ENCODE measurements at regions not wholly inside any gene's neighbourhood (a gene's known extent, or its start where the extent isn't known, plus 50 kb on each side); places are given as distances from the start of the nearest gene placed in this dataset.

DNA sequence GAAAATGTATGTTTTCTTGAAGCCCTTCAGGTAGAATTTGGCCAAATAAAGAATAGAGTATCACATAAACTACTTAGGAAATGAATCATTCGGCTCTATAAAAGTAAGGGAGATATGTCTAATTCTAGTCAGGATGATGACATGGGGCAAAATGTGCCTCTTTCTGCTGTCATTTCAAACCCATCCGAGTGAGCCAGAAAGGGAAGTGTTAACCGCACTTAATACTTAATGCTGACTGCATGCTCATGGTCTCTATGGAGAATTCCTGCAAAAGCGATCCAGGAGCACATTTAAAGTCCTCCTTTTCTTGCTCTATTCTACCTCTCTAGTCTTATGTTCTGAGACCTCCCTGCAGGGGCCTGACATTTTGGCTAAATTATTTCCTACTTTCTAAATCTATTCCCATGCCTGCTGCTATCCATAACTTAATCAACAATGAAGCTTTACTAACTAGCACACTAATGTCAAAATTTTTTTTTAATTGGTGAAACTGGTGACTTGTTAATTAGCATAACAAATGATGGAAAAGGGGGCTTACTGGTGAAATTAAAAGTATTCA is 127.4 kb downstream of the CDC42EP3 start:
- DNase-seq (ENCODE audit: low spot score) (no peak), ATAC-seq (no peak)
- Mint-ChIP-seq H3K4me3 (no peak overlapping the region), H3K36me3 (no peaks in the 10 kb centered on the region; the same call in 1 of the 2 replicates), H3K27me3 (ENCODE audit: low read depth) (no peaks in the 10 kb centered on the region; the same call in 1 of the 2 replicates), H3K4me1 (peaks cover 11% of the 10 kb centered on the region), H3K27ac (no peak overlapping the region), H3K9me3 (peaks cover 11% of the 10 kb centered on the region)
- CTCF ChIA-PET: interaction anchor here (0.9 kb wide), 1 partner anchor 36 kb away, joined by 3 read pairs; no protein-coding TSS in a partner anchor
- POLR2A ChIA-PET: no interaction called here
- no peak for TF ChIP-seq ZNF671 (CRISPR knock-in tag; IDR thresholded peaks at IDR 0.05)
- no peak for TF ChIP-seq IRF2 (CRISPR knock-in tag; IDR thresholded peaks at IDR 0.05; ENCODE audit: borderline replicate concordance, low read depth)

DNA sequence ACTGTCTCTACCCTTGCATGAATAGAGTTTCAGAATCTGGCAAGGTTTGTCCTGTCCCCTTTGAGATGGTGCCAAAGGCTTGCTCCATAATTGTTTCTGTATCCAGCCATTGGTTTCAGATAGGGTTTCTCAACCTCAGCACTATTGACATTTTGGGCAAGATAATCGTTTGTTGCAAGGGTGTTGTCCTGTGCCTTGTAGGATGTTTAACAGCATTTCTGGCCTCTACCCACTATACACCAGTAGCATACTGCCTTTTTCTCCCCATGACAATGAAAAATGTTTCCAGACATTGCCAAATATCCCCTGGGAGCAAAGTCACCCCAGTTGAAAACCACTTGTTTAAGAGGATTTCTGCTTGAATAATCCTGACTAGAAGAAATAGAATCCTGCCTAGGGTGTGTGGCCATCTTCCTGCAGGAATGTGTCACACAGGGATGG is 126.8 kb downstream of the CDC42EP3 start:
- H3K4me1 Mint-ChIP-seq: peaks cover 11% of the 10 kb centered on the region
- no peak overlapping the region for H3K4me3 Mint-ChIP-seq
- TF ChIP-seq, protein P1, sequence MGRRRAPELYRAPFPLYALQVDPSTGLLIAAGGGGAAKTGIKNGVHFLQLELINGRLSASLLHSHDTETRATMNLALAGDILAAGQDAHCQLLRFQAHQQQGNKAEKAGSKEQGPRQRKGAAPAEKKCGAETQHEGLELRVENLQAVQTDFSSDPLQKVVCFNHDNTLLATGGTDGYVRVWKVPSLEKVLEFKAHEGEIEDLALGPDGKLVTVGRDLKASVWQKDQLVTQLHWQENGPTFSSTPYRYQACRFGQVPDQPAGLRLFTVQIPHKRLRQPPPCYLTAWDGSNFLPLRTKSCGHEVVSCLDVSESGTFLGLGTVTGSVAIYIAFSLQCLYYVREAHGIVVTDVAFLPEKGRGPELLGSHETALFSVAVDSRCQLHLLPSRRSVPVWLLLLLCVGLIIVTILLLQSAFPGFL (CRISPR knock-in tag; IDR thresholded peaks at IDR 0.05; ENCODE audit: borderline replicate concordance): no peak
- TF ChIP-seq MXD4 (CRISPR knock-in tag; IDR thresholded peaks at IDR 0.05; ENCODE audit: borderline replicate concordance) (no peak), OVOL2 (CRISPR knock-in tag; IDR thresholded peaks at IDR 0.05; ENCODE audit: borderline replicate concordance) (no peak), GRHL2 (CRISPR knock-in tag; IDR thresholded peaks at IDR 0.05; ENCODE audit: insufficient replicate concordance, severe bottlenecking) (no peak), TEAD1 (CRISPR knock-in tag; IDR thresholded peaks at IDR 0.05) (no peak), ETV6 (CRISPR knock-in tag; IDR thresholded peaks at IDR 0.05) (no peak), ZNF121 (CRISPR knock-in tag; IDR thresholded peaks at IDR 0.05) (no peak), JAZF1 (CRISPR knock-in tag; IDR thresholded peaks at IDR 0.05) (no peak), FOXP1 (CRISPR knock-in tag; IDR thresholded peaks at IDR 0.05; ENCODE audit: borderline replicate concordance) (no peak), ZNF219 (CRISPR knock-in tag; IDR thresholded peaks at IDR 0.05; ENCODE audit: borderline replicate concordance) (no peak), NR2C2 (CRISPR knock-in tag; IDR thresholded peaks at IDR 0.05) (no peak)
- TF ChIP-seq, protein P2, sequence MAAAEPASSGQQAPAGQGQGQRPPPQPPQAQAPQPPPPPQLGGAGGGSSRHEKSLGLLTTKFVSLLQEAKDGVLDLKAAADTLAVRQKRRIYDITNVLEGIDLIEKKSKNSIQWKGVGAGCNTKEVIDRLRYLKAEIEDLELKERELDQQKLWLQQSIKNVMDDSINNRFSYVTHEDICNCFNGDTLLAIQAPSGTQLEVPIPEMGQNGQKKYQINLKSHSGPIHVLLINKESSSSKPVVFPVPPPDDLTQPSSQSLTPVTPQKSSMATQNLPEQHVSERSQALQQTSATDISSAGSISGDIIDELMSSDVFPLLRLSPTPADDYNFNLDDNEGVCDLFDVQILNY (CRISPR knock-in tag; IDR thresholded peaks at IDR 0.05): no peak
- TF ChIP-seq, protein P3, sequence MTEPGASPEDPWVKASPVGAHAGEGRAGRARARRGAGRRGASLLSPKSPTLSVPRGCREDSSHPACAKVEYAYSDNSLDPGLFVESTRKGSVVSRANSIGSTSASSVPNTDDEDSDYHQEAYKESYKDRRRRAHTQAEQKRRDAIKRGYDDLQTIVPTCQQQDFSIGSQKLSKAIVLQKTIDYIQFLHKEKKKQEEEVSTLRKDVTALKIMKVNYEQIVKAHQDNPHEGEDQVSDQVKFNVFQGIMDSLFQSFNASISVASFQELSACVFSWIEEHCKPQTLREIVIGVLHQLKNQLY (CRISPR knock-in tag; IDR thresholded peaks at IDR 0.05): no peak
- TF ChIP-seq, protein P4, sequence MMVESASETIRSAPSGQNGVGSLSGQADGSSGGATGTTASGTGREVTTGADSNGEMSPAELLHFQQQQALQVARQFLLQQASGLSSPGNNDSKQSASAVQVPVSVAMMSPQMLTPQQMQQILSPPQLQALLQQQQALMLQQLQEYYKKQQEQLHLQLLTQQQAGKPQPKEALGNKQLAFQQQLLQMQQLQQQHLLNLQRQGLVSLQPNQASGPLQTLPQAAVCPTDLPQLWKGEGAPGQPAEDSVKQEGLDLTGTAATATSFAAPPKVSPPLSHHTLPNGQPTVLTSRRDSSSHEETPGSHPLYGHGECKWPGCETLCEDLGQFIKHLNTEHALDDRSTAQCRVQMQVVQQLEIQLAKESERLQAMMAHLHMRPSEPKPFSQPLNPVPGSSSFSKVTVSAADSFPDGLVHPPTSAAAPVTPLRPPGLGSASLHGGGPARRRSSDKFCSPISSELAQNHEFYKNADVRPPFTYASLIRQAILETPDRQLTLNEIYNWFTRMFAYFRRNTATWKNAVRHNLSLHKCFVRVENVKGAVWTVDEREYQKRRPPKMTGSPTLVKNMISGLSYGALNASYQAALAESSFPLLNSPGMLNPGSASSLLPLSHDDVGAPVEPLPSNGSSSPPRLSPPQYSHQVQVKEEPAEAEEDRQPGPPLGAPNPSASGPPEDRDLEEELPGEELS (CRISPR knock-in tag; IDR thresholded peaks at IDR 0.05): no peak
- TF ChIP-seq, protein P5, sequence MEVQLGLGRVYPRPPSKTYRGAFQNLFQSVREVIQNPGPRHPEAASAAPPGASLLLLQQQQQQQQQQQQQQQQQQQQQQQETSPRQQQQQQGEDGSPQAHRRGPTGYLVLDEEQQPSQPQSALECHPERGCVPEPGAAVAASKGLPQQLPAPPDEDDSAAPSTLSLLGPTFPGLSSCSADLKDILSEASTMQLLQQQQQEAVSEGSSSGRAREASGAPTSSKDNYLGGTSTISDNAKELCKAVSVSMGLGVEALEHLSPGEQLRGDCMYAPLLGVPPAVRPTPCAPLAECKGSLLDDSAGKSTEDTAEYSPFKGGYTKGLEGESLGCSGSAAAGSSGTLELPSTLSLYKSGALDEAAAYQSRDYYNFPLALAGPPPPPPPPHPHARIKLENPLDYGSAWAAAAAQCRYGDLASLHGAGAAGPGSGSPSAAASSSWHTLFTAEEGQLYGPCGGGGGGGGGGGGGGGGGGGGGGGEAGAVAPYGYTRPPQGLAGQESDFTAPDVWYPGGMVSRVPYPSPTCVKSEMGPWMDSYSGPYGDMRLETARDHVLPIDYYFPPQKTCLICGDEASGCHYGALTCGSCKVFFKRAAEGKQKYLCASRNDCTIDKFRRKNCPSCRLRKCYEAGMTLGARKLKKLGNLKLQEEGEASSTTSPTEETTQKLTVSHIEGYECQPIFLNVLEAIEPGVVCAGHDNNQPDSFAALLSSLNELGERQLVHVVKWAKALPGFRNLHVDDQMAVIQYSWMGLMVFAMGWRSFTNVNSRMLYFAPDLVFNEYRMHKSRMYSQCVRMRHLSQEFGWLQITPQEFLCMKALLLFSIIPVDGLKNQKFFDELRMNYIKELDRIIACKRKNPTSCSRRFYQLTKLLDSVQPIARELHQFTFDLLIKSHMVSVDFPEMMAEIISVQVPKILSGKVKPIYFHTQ (CRISPR knock-in tag; IDR thresholded peaks at IDR 0.05): no peak
- TF ChIP-seq, protein P6, sequence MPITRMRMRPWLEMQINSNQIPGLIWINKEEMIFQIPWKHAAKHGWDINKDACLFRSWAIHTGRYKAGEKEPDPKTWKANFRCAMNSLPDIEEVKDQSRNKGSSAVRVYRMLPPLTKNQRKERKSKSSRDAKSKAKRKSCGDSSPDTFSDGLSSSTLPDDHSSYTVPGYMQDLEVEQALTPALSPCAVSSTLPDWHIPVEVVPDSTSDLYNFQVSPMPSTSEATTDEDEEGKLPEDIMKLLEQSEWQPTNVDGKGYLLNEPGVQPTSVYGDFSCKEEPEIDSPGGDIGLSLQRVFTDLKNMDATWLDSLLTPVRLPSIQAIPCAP (CRISPR knock-in tag; IDR thresholded peaks at IDR 0.05): no peak
- TF ChIP-seq, protein P7, sequence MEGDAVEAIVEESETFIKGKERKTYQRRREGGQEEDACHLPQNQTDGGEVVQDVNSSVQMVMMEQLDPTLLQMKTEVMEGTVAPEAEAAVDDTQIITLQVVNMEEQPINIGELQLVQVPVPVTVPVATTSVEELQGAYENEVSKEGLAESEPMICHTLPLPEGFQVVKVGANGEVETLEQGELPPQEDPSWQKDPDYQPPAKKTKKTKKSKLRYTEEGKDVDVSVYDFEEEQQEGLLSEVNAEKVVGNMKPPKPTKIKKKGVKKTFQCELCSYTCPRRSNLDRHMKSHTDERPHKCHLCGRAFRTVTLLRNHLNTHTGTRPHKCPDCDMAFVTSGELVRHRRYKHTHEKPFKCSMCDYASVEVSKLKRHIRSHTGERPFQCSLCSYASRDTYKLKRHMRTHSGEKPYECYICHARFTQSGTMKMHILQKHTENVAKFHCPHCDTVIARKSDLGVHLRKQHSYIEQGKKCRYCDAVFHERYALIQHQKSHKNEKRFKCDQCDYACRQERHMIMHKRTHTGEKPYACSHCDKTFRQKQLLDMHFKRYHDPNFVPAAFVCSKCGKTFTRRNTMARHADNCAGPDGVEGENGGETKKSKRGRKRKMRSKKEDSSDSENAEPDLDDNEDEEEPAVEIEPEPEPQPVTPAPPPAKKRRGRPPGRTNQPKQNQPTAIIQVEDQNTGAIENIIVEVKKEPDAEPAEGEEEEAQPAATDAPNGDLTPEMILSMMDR (IDR thresholded peaks at IDR 0.05): no peak
- ATAC-seq: no peak
- H3K9me3 Mint-ChIP-seq: peaks cover 7% of the 10 kb centered on the region
- H3K27ac Mint-ChIP-seq: no peak overlapping the region
- no peaks in the 10 kb centered on the region; the same call in 1 of the 2 replicates for H3K36me3 Mint-ChIP-seq
- H3K27me3 Mint-ChIP-seq (ENCODE audit: low read depth): no peaks in the 10 kb centered on the region; the same call in 1 of the 2 replicates
- ChIA-PET POLR2A (no interaction called here), CTCF (interaction anchor here (0.9 kb wide), 1 partner anchor 36 kb away, joined by 3 read pairs; no protein-coding TSS in a partner anchor)
- no peak for DNase-seq (ENCODE audit: low spot score)

All from WTC11 (cell line).